ENCODE measurements at regions not wholly inside any gene's neighbourhood (a gene's known extent, or its start where the extent isn't known, plus 50 kb on each side); places are given as distances from the start of the nearest gene placed in this dataset.

DNA sequence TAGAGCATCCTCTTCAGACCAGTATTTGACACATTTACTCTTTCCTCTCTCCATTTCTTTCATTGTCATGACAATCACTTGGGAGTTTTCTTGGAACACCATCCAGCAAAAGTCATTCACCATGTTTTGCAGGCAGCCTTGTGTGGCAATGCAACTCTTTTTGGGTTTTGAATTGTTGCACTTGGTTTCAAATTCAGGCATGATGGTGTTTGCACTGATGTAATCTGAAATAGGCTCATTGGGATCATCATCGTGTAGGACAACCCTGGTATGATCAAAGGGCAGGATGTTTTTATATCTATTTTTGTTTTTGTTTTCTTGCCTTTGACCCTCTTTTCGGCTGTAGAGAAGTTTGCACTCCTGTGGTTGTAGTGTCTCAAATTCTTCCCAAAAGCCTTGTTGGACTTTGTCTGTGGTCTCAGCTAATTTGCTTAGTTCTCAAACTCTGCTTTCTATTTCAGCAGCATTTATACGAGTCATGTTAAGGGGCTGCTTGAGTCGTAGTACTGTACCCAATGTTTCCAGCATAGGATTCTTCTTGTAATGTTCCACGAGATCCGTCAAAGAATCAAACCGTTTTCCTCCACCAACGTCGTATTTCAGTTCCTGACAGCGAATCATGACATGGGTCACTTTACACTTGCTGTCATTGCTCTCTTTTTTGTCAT, 160.8 kb upstream of the TNFAIP3 start:
- Histone ChIP-seq H3K9ac (no peak overlapping the region), H3K27ac (ENCODE audit: low read depth in 2 of 2, low read length in 1 of 2) (no peak overlapping the region), H3K9me2 (no peaks in the 10 kb centered on the region), H3K9me3 (no peaks in the 10 kb centered on the region), H3K36me3 (replicated peaks in 1 of 2; ENCODE audit: control insufficient read depth in 1 of 2, insufficient read depth in 2 of 2, low read length in 1 of 2) (no peaks in the 10 kb centered on the region), H3K27me3 (ENCODE audit: insufficient read depth) (no peaks in the 10 kb centered on the region; the same call in 1 of the 2 replicates), H4K20me1 (ENCODE audit: insufficient read depth) (no peaks in the 10 kb centered on the region), H3K4me2 (no peak overlapping the region), H2AFZ (ENCODE audit: low read depth) (no peak overlapping the region), H3K79me2 (ENCODE audit: insufficient read depth) (no peaks in the 10 kb centered on the region), H3K4me3 (ENCODE audit: low read depth in 2 of 2, low read length in 1 of 2) (no peak overlapping the region), H3K4me1 (ENCODE audit: control insufficient read depth in 1 of 2, insufficient read depth in 2 of 2, low read depth in 1 of 2, low read length in 1 of 2) (peaks cover 0 to 3% of the 10 kb centered on the region in 2 experiments; a peak in 2 of 4 replicates), H3F3A (replicated peaks; ENCODE audit: insufficient read depth) (no peaks in the 10 kb centered on the region)
- no peak for DNase-seq
- TF ChIP-seq MEF2A (IDR thresholded peaks at IDR 0.05; ENCODE audit: borderline replicate concordance, low read depth) (no peak), TEAD4 (IDR thresholded peaks at IDR 0.05; ENCODE audit: borderline replicate concordance, insufficient read depth) (no peak), YY1 (IDR thresholded peaks at IDR 0.05; ENCODE audit: low read depth) (no peak), JUND (IDR thresholded peaks at IDR 0.05) (no peak), SMC3 (IDR thresholded peaks at IDR 0.05; ENCODE audit: low read depth, low read length) (no peak), MXI1 (IDR thresholded peaks at IDR 0.05; ENCODE audit: low read depth, low read length) (no peak)
- TF ChIP-seq, protein P1, sequence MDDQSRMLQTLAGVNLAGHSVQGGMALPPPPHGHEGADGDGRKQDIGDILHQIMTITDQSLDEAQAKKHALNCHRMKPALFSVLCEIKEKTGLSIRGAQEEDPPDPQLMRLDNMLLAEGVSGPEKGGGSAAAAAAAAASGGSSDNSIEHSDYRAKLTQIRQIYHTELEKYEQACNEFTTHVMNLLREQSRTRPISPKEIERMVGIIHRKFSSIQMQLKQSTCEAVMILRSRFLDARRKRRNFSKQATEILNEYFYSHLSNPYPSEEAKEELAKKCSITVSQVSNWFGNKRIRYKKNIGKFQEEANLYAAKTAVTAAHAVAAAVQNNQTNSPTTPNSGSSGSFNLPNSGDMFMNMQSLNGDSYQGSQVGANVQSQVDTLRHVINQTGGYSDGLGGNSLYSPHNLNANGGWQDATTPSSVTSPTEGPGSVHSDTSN (IDR thresholded peaks at IDR 0.05), result no peak
- TF ChIP-seq, protein P2, sequence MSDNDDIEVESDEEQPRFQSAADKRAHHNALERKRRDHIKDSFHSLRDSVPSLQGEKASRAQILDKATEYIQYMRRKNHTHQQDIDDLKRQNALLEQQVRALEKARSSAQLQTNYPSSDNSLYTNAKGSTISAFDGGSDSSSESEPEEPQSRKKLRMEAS (IDR thresholded peaks at IDR 0.05; ENCODE audit: low read depth), result no peak
- ChIA-PET CTCF (interaction anchor here (1.0 to 1.6 kb wide), 5 partner anchors 10 to 271 kb away, joined by 3 to 4 read pairs (median 3); no protein-coding TSS in a partner anchor), POLR2A (no interaction called here)
- 10% methylated on average over 10 of the region's 10 CpGs for WGBS (ENCODE audit: low lambda C conversion rate)

DNA sequence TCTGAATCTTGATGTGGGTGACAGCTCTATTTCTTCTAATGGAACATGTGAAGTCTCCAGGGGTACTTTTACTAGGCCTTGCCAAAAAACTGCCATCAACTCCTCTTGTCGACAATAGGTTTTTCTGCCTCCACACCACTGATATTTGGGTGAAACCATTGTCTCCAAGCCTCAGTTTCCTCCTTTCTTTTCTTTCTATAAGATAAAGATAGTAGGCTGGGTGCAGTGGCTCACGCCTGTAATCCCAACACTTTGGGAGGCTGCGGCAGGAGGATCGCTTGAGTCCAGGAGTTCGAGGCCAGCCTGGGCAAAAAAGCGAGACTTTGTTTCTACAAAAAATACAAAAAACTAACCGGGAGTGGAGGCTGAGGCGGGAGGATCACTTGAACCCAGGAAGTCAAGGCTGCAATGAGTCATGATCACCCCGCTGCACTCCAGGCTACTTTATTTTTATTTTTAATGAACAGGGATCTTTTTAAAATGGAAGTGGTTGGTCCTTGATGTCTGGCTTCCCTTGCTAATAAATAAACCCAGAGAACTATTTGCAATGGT, 159.9 kb upstream of the TNFAIP3 start:
- no peak overlapping the region for H3K27ac ChIP-seq (ENCODE audit: low read depth in 2 of 2, low read length in 1 of 2)
- TF ChIP-seq POLR2AphosphoS5 (IDR thresholded peaks at IDR 0.05; ENCODE audit: low read depth, low read length) (no peak), CHD2 (IDR thresholded peaks at IDR 0.05; ENCODE audit: low read length, partially characterized antibody) (no peak), TAF1 (IDR thresholded peaks at IDR 0.05; ENCODE audit: borderline replicate concordance, low read depth, low read length) (no peak), EP300 (IDR thresholded peaks at IDR 0.05; ENCODE audit: borderline replicate concordance in 1 of 2, low read depth in 1 of 2, low read length in 1 of 2) (no peak), TCF12 (IDR thresholded peaks at IDR 0.05) (no peak)
- H3K4me1 ChIP-seq (ENCODE audit: control insufficient read depth in 1 of 2, insufficient read depth in 2 of 2, low read depth in 1 of 2, low read length in 1 of 2), result peaks cover 0 to 3% of the 10 kb centered on the region in 2 experiments; a peak in 2 of 4 replicates
- H3K79me2 ChIP-seq (ENCODE audit: insufficient read depth), result no peaks in the 10 kb centered on the region
- 36% methylated on average over 9 of the region's 9 CpGs for WGBS (ENCODE audit: low lambda C conversion rate)
- H4K20me1 ChIP-seq (ENCODE audit: insufficient read depth), result no peaks in the 10 kb centered on the region
- H3K4me2 ChIP-seq, result no peak overlapping the region
- ChIA-PET POLR2A (no interaction called here), CTCF (interaction anchor here (1.0 to 2.3 kb wide), 15 partner anchors 9 to 270 kb away, joined by 3 to 17 read pairs (median 4); partner anchors contain the start of gene TNFAIP3)
- no peak overlapping the region for H3K9ac ChIP-seq
- H3K9me3 ChIP-seq, result no peaks in the 10 kb centered on the region
- no peaks in the 10 kb centered on the region for H3K9me2 ChIP-seq
- H3K36me3 ChIP-seq (replicated peaks in 1 of 2; ENCODE audit: control insufficient read depth in 1 of 2, insufficient read depth in 2 of 2, low read length in 1 of 2), result no peaks in the 10 kb centered on the region
- H3F3A ChIP-seq (replicated peaks; ENCODE audit: insufficient read depth), result no peaks in the 10 kb centered on the region
- no peak overlapping the region for H2AFZ ChIP-seq (ENCODE audit: low read depth)
- no peaks in the 10 kb centered on the region; the same call in 1 of the 2 replicates for H3K27me3 ChIP-seq (ENCODE audit: insufficient read depth)
- DNase-seq, result no peak
- no peak overlapping the region for H3K4me3 ChIP-seq (ENCODE audit: low read depth in 2 of 2, low read length in 1 of 2)

Data from SK-N-SH (cell line).